ENCODE measurements at regions not wholly inside any gene's neighbourhood (a gene's known extent, or its start where the extent isn't known, plus 50 kb on each side); places are given as distances from the start of the nearest gene placed in this dataset.

DNA sequence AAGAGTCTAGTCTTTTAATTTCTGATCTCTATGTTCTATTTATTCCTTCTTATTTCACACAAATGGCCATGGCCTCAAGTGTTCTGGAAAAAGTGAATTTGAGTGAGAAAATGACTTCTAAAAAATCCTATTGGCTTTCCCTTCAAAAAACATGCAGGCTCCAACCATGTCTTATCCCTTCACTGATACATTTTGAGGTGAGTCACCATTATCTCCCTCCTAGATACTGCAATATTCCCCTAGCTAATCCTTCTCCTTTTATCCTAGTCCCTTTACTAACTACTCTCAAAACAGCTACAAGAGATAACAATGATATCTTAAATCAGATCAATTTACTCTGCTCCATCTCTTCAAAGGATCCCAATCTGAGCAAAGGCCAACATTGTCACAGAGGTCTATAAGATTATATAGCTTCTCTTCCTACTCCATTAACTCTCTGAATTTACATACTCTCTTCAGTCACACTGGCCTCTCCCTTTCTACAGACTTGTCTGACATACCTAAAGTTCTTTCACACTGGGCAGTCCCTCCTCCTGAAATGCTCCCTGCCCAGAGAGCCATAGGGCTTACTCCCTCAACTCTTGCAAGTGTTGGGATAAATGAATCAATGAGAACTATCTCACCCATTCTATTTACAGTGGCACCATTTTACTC, 129.2 kb downstream of the TENT5A start:
- Histone ChIP-seq H3K9me3 (no peaks in the 10 kb centered on the region), H3K27ac (replicated peaks in 1 of 4) (no peak overlapping the region), H3K4me3 (no peak overlapping the region), H3K27me3 (no peaks in the 10 kb centered on the region), H3K4me1 (no peaks in the 10 kb centered on the region), H3K36me3 (no peaks in the 10 kb centered on the region)
- no peak for DNase-seq (ENCODE audit: extremely low spot score)
- TF ChIP-seq EP300 (IDR thresholded peaks at IDR 0.05) (no peak), POLR2A (IDR thresholded peaks at IDR 0.05; ENCODE audit: low read depth) (no peak), POLR2AphosphoS5 (IDR thresholded peaks at IDR 0.05) (no peak)
- TF ChIP-seq, protein P1, sequence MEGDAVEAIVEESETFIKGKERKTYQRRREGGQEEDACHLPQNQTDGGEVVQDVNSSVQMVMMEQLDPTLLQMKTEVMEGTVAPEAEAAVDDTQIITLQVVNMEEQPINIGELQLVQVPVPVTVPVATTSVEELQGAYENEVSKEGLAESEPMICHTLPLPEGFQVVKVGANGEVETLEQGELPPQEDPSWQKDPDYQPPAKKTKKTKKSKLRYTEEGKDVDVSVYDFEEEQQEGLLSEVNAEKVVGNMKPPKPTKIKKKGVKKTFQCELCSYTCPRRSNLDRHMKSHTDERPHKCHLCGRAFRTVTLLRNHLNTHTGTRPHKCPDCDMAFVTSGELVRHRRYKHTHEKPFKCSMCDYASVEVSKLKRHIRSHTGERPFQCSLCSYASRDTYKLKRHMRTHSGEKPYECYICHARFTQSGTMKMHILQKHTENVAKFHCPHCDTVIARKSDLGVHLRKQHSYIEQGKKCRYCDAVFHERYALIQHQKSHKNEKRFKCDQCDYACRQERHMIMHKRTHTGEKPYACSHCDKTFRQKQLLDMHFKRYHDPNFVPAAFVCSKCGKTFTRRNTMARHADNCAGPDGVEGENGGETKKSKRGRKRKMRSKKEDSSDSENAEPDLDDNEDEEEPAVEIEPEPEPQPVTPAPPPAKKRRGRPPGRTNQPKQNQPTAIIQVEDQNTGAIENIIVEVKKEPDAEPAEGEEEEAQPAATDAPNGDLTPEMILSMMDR (IDR thresholded peaks at IDR 0.05) = no peak
- intact Hi-C loops (cut with DNase I) = no loop called here

- no peaks in the 10 kb centered on the region for H3K36me3 ChIP-seq
- 75% methylated on average over 2 of the region's 2 CpGs for WGBS
- H3K4me3 ChIP-seq = no peak overlapping the region
- no peak overlapping the region for H3K27ac ChIP-seq (replicated peaks in 1 of 4)
- no peaks in the 10 kb centered on the region for H3K4me1 ChIP-seq
- no peaks in the 10 kb centered on the region for H3K9me3 ChIP-seq
- DNase-seq (ENCODE audit: extremely low spot score) = no peak
- intact Hi-C loops (cut with DNase I) = no loop called here
- H3K27me3 ChIP-seq = no peaks in the 10 kb centered on the region
- TF ChIP-seq POLR2A (IDR thresholded peaks at IDR 0.05; ENCODE audit: low read depth) = no peak
- TF ChIP-seq, protein P1 (IDR thresholded peaks at IDR 0.05) = no peak
- no peak for TF ChIP-seq POLR2AphosphoS5 (IDR thresholded peaks at IDR 0.05)
- no peak for TF ChIP-seq EP300 (IDR thresholded peaks at IDR 0.05)
These were observed 130.6 kb downstream of the TENT5A start for GRCh38 chr6:81621816-81622395.

GRCh38 chr6:81614292-81614691, 138.2 kb downstream of the TENT5A start:
- no peak overlapping the region for H3K27ac ChIP-seq (replicated peaks in 1 of 4)
- intact Hi-C loops (cut with DNase I) = no loop called here
- TF ChIP-seq POLR2AphosphoS5 (IDR thresholded peaks at IDR 0.05) = no peak
- no peak for DNase-seq (ENCODE audit: extremely low spot score)
- 53% methylated on average over 1 of the region's 1 CpG for WGBS
- H3K4me1 ChIP-seq = peaks cover 0 to 6% (median 3%) of the 10 kb centered on the region in 4 donors
- no peaks in the 10 kb centered on the region for H3K9me3 ChIP-seq
- H3K4me3 ChIP-seq = no peak overlapping the region
- H3K27me3 ChIP-seq = no peaks in the 10 kb centered on the region
- no peaks in the 10 kb centered on the region for H3K36me3 ChIP-seq

- TF ChIP-seq, protein P1 (IDR thresholded peaks at IDR 0.05) = no peak
- TF ChIP-seq EP300 (IDR thresholded peaks at IDR 0.05) (no peak), POLR2AphosphoS5 (IDR thresholded peaks at IDR 0.05) (no peak), POLR2A (IDR thresholded peaks at IDR 0.05; ENCODE audit: low read depth) (no peak)
- Histone ChIP-seq H3K9me3 (no peaks in the 10 kb centered on the region), H3K4me1 (peaks cover 0 to 6% (median 3%) of the 10 kb centered on the region in 4 donors), H3K4me3 (no peak overlapping the region), H3K27ac (replicated peaks in 1 of 4) (no peak overlapping the region), H3K27me3 (no peaks in the 10 kb centered on the region), H3K36me3 (no peaks in the 10 kb centered on the region)
- intact Hi-C loops (cut with DNase I) = no loop called here
- no peak for DNase-seq (ENCODE audit: extremely low spot score)
- WGBS = 48% methylated on average over 1 of the region's 1 CpG
These were observed 138.9 kb downstream of the TENT5A start for GRCh38 chr6:81613606-81614005.

GRCh38 chr6:81612136-81612535, 140.3 kb downstream of the TENT5A start:
- 93% methylated on average over 4 of the region's 4 CpGs for WGBS
- no peak for TF ChIP-seq POLR2A (IDR thresholded peaks at IDR 0.05; ENCODE audit: low read depth)
- no peak for TF ChIP-seq EP300 (IDR thresholded peaks at IDR 0.05)
- TF ChIP-seq POLR2AphosphoS5 (IDR thresholded peaks at IDR 0.05) = no peak
- TF ChIP-seq, protein P1 (IDR thresholded peaks at IDR 0.05) = no peak
- H3K4me3 ChIP-seq = no peak overlapping the region
- H3K36me3 ChIP-seq = no peaks in the 10 kb centered on the region
- intact Hi-C loops (cut with DNase I) = no loop called here
- no peak for DNase-seq (ENCODE audit: extremely low spot score)
- H3K27me3 ChIP-seq = no peaks in the 10 kb centered on the region
- no peaks in the 10 kb centered on the region for H3K9me3 ChIP-seq
- H3K4me1 ChIP-seq = peaks cover 0 to 6% (median 3%) of the 10 kb centered on the region in 4 donors
- no peak overlapping the region for H3K27ac ChIP-seq (replicated peaks in 1 of 4)

All from esophagus muscularis mucosa (tissue), 4 donors.